ENCODE measurements at regions not wholly inside any gene's neighbourhood (a gene's known extent, or its start where the extent isn't known, plus 50 kb on each side); places are given as distances from the start of the nearest gene placed in this dataset.

DNA sequence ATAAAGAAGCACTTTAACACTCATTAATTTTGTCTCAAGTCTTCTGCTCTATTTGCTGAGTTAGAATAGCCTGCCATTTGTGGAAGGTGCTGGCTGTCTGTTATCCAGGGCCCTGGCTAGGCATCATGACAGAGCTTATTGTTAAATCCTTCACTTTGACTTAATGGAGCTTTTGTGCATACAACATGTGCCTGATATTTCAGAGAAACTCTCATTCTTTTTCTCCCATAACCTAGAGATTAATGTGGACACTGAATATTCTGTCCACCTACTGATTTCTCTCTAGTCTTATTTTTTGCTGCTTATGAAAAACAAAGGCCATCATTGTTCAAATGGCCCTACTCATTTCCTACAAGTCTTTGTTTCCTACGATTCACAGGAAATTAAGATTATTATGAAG, 383.1 kb upstream of the HTR2A start:
- TF ChIP-seq CTCF (IDR thresholded peaks at IDR 0.05) (no peak), POLR2A (IDR thresholded peaks at IDR 0.05) (no peak)
